ENCODE measurements at regions not wholly inside any gene's neighbourhood (a gene's known extent, or its start where the extent isn't known, plus 50 kb on each side); places are given as distances from the start of the nearest gene placed in this dataset.

GRCh38 chr16:85430523-85431421 is 182.3 kb upstream of the GSE1 start:
- Mint-ChIP-seq H3K36me3 (no peaks in the 10 kb centered on the region), H3K27me3 (peaks cover 23% of the 10 kb centered on the region), H3K9me3 (no peaks in the 10 kb centered on the region), H3K27ac (no peak overlapping the region), H3K4me3 (no peak overlapping the region), H3K4me1 (no peaks in the 10 kb centered on the region)
- CTCF ChIA-PET = interaction anchor here (2.0 kb wide), 1 partner anchor 185 kb away, joined by 4 read pairs; no protein-coding TSS in a partner anchor
- no peak for DNase-seq

GRCh38 chr16:85431431-85432124 is 181.5 kb upstream of the GSE1 start:
- Mint-ChIP-seq H3K4me1 (no peaks in the 10 kb centered on the region), H3K36me3 (no peaks in the 10 kb centered on the region), H3K27me3 (peaks cover 18% of the 10 kb centered on the region), H3K9me3 (no peaks in the 10 kb centered on the region), H3K4me3 (no peak overlapping the region), H3K27ac (no peak overlapping the region)
- CTCF ChIA-PET = interaction anchor here (2.0 kb wide), 1 partner anchor 184 kb away, joined by 4 read pairs; no protein-coding TSS in a partner anchor
- DNase-seq = no peak

- Mint-ChIP-seq H3K4me3 (no peak overlapping the region), H3K27ac (no peak overlapping the region), H3K36me3 (no peaks in the 10 kb centered on the region), H3K27me3 (peaks cover 14% of the 10 kb centered on the region), H3K4me1 (no peaks in the 10 kb centered on the region), H3K9me3 (no peaks in the 10 kb centered on the region)
- DNase-seq = no peak
- CTCF ChIA-PET = no interaction called here
Measured at GRCh38 chr16:85432606-85433005, 180.5 kb upstream of the GSE1 start.

GRCh38 chr16:85433477-85433876 is 179.6 kb upstream of the GSE1 start:
- CTCF ChIA-PET = no interaction called here
- no peak overlapping the region for H3K27ac Mint-ChIP-seq

GRCh38 chr16:85435286-85435685 is 177.8 kb upstream of the GSE1 start:
- no peak for DNase-seq
- no peak overlapping the region for H3K27ac Mint-ChIP-seq
- CTCF ChIA-PET = no interaction called here

More at GRCh38 chr16:85433477-85433876, 179.6 kb upstream of the GSE1 start:
- H3K27me3 Mint-ChIP-seq = peaks cover 17% of the 10 kb centered on the region
- DNase-seq = no peak
- no peaks in the 10 kb centered on the region for H3K4me1 Mint-ChIP-seq
- H3K36me3 Mint-ChIP-seq = no peaks in the 10 kb centered on the region
- H3K4me3 Mint-ChIP-seq = no peak overlapping the region
- no peaks in the 10 kb centered on the region for H3K9me3 Mint-ChIP-seq

GRCh38 chr16:85435700-85436099 is 177.4 kb upstream of the GSE1 start:
- no peaks in the 10 kb centered on the region for H3K4me1 Mint-ChIP-seq
- no peak overlapping the region for H3K27ac Mint-ChIP-seq
- no peaks in the 10 kb centered on the region for H3K36me3 Mint-ChIP-seq
- H3K4me3 Mint-ChIP-seq = no peak overlapping the region
- no peak for DNase-seq
- H3K27me3 Mint-ChIP-seq = peaks cover 13% of the 10 kb centered on the region
- CTCF ChIA-PET = interaction anchor here (0.6 kb wide), 1 partner anchor 174 kb away, joined by 4 read pairs; no protein-coding TSS in a partner anchor
- H3K9me3 Mint-ChIP-seq = no peaks in the 10 kb centered on the region

More at GRCh38 chr16:85435286-85435685, 177.8 kb upstream of the GSE1 start:
- H3K27me3 Mint-ChIP-seq = peaks cover 13% of the 10 kb centered on the region
- no peaks in the 10 kb centered on the region for H3K4me1 Mint-ChIP-seq
- H3K36me3 Mint-ChIP-seq = no peaks in the 10 kb centered on the region
- H3K4me3 Mint-ChIP-seq = no peak overlapping the region
- no peaks in the 10 kb centered on the region for H3K9me3 Mint-ChIP-seq

GRCh38 chr16:85436207-85436606 is 176.9 kb upstream of the GSE1 start:
- Mint-ChIP-seq H3K4me3 (no peak overlapping the region), H3K4me1 (no peaks in the 10 kb centered on the region), H3K9me3 (no peaks in the 10 kb centered on the region), H3K36me3 (no peaks in the 10 kb centered on the region), H3K27ac (no peak overlapping the region), H3K27me3 (peaks cover 13% of the 10 kb centered on the region)
- CTCF ChIA-PET = interaction anchor here (0.6 kb wide), 1 partner anchor 173 kb away, joined by 4 read pairs; no protein-coding TSS in a partner anchor
- no peak for DNase-seq

- Mint-ChIP-seq H3K27me3 (peaks cover 13% of the 10 kb centered on the region), H3K9me3 (no peaks in the 10 kb centered on the region), H3K36me3 (no peaks in the 10 kb centered on the region), H3K4me3 (no peak overlapping the region), H3K4me1 (no peaks in the 10 kb centered on the region), H3K27ac (no peak overlapping the region)
- no peak for DNase-seq
- CTCF ChIA-PET = interaction anchor here (1.8 kb wide), 1 partner anchor 8 kb away, joined by 5 read pairs; no protein-coding TSS in a partner anchor
Measured at GRCh38 chr16:85436636-85437165, 176.4 kb upstream of the GSE1 start.

GRCh38 chr16:85437166-85438052 is 175.7 kb upstream of the GSE1 start:
- CTCF ChIA-PET = interaction anchor here (1.8 kb wide), 1 partner anchor 9 kb away, joined by 5 read pairs; no protein-coding TSS in a partner anchor
- peaks cover 13% of the 10 kb centered on the region for H3K27me3 Mint-ChIP-seq
- no peaks in the 10 kb centered on the region for H3K9me3 Mint-ChIP-seq
- no peak for DNase-seq
- no peaks in the 10 kb centered on the region for H3K4me1 Mint-ChIP-seq
- no peak overlapping the region for H3K27ac Mint-ChIP-seq
- no peaks in the 10 kb centered on the region for H3K36me3 Mint-ChIP-seq
- H3K4me3 Mint-ChIP-seq = no peak overlapping the region

- Mint-ChIP-seq H3K27ac (no peak overlapping the region), H3K4me1 (no peaks in the 10 kb centered on the region), H3K4me3 (no peak overlapping the region), H3K9me3 (no peaks in the 10 kb centered on the region), H3K36me3 (no peaks in the 10 kb centered on the region), H3K27me3 (peaks cover 8% of the 10 kb centered on the region)
- CTCF ChIA-PET = no interaction called here
- no peak for DNase-seq
Measured at GRCh38 chr16:85438981-85439685, 174.0 kb upstream of the GSE1 start.

- Mint-ChIP-seq H3K36me3 (no peaks in the 10 kb centered on the region), H3K4me1 (no peaks in the 10 kb centered on the region), H3K9me3 (no peaks in the 10 kb centered on the region), H3K4me3 (no peak overlapping the region), H3K27me3 (peaks cover 24% of the 10 kb centered on the region), H3K27ac (no peak overlapping the region)
- no peak for DNase-seq
- CTCF ChIA-PET = no interaction called here
Measured at GRCh38 chr16:85440744-85441143, 172.4 kb upstream of the GSE1 start.

- H3K4me1 Mint-ChIP-seq = no peaks in the 10 kb centered on the region
Measured at GRCh38 chr16:85441189-85441889, 171.8 kb upstream of the GSE1 start.

More at GRCh38 chr16:85441189-85441889, 171.8 kb upstream of the GSE1 start:
- Mint-ChIP-seq H3K36me3 (no peaks in the 10 kb centered on the region), H3K27me3 (peaks cover 30% of the 10 kb centered on the region), H3K27ac (no peak overlapping the region), H3K4me3 (no peak overlapping the region), H3K9me3 (no peaks in the 10 kb centered on the region)
- DNase-seq = no peak
- CTCF ChIA-PET = no interaction called here
